ENCODE measurements at regions not wholly inside any gene's neighbourhood (a gene's known extent, or its start where the extent isn't known, plus 50 kb on each side); places are given as distances from the start of the nearest gene placed in this dataset.
"Not testable (repeated sequence)": the region's sequence is repeated elsewhere in the genome, so short reads cannot be mapped to it uniquely, and the experiment has no call there.

DNA sequence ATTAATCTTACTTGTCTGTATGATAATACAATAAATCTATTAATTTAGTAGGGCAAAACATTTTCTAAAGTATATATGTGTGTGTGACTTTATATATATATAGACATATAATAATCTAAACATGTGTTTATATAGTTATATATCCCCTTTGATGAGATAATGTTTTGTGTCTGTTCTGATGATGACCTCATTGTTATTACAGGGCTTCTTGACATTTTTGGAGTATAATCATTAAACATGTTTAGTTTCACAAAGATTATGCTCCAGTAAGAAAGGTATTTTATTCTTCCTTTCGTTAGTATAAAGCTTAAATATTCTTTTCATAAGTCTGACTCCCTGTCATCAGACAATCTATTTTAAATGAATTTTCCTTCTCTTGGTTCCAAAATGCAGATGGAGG is 62.3 kb upstream of the CABCOCO1 start:
- H3K4me3 ChIP-seq (ENCODE audit: low read length) = no peak overlapping the region
- DNase-seq (ENCODE audit: low read depth) = no peak
- TF ChIP-seq, protein P1, sequence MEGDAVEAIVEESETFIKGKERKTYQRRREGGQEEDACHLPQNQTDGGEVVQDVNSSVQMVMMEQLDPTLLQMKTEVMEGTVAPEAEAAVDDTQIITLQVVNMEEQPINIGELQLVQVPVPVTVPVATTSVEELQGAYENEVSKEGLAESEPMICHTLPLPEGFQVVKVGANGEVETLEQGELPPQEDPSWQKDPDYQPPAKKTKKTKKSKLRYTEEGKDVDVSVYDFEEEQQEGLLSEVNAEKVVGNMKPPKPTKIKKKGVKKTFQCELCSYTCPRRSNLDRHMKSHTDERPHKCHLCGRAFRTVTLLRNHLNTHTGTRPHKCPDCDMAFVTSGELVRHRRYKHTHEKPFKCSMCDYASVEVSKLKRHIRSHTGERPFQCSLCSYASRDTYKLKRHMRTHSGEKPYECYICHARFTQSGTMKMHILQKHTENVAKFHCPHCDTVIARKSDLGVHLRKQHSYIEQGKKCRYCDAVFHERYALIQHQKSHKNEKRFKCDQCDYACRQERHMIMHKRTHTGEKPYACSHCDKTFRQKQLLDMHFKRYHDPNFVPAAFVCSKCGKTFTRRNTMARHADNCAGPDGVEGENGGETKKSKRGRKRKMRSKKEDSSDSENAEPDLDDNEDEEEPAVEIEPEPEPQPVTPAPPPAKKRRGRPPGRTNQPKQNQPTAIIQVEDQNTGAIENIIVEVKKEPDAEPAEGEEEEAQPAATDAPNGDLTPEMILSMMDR (conservative IDR thresholded peaks at IDR 0.05; ENCODE audit: low read length) = no peak

GRCh38 chr10:61594430-61594829 is 68.3 kb upstream of the CABCOCO1 start:
- DNase-seq (ENCODE audit: low read depth) = no peak
- no peak overlapping the region for H3K4me3 ChIP-seq (ENCODE audit: low read length)
- TF ChIP-seq, protein P1 (conservative IDR thresholded peaks at IDR 0.05; ENCODE audit: low read length) = no peak

DNA sequence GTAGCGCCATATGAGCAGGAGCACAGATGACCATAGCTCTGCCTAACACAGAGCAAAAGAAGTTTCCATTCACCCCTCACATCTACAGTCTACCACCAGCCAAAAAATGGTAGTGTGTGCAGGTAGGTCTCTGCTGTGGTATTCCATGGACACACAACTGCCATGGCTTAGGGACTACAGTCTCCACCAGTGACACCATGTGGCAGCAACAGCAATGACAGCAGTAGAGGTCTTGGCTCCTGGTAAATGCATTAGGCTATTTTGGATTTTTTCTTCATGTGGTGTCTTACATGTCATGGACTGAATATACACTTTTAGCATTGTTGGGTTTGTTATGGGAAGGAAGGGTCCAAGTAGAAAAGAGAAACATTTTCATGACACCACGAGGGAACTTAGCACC is 70.1 kb upstream of the CABCOCO1 start:
- no peak for DNase-seq (ENCODE audit: low read depth)
- TF ChIP-seq, protein P1 (conservative IDR thresholded peaks at IDR 0.05; ENCODE audit: low read length) = peak; percentile 37

GRCh38 chr10:61589547-61590243 is 73.0 kb upstream of the CABCOCO1 start:
- no peak for DNase-seq (ENCODE audit: low read depth)
- TF ChIP-seq, protein P1 (conservative IDR thresholded peaks at IDR 0.05; ENCODE audit: low read length) = no peak
- H3K4me3 ChIP-seq (ENCODE audit: low read length) = no peak overlapping the region

More for the DNA sequence above, 70.1 kb upstream of the CABCOCO1 start:
- no peak overlapping the region for H3K4me3 ChIP-seq (ENCODE audit: low read length)

DNA sequence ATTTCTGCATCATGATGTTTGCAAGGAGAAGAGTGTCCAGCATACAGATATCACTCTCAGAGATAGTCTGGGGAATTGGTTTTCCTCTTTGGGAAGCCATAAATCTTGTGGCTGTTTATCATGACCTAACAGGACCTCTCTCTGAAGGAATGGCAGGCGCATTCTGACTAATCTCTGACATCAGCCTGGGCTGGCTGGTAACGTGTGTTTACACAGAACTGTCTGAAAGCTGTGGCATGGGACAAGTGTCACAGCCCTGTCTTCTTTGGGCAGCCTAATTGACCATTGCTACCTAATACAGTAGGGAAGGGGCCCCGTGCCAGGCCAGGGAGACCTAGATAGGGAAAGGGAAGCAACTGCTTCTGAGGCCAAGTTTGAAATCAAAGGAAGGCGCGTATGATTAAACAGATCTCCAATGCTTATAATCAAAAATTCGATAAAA is 73.9 kb upstream of the CABCOCO1 start:
- DNase-seq (ENCODE audit: low read depth) = no peak
- no peak overlapping the region for H3K4me3 ChIP-seq (ENCODE audit: low read length)
- TF ChIP-seq, protein P1 (conservative IDR thresholded peaks at IDR 0.05; ENCODE audit: low read length) = no peak

- TF ChIP-seq, protein P1 (conservative IDR thresholded peaks at IDR 0.05; ENCODE audit: low read length) = no peak
- no peak for DNase-seq (ENCODE audit: low read depth)
- H3K4me3 ChIP-seq (ENCODE audit: low read length) = no peak overlapping the region
Observed at GRCh38 chr10:61586829-61587228, 75.9 kb upstream of the CABCOCO1 start.

DNA sequence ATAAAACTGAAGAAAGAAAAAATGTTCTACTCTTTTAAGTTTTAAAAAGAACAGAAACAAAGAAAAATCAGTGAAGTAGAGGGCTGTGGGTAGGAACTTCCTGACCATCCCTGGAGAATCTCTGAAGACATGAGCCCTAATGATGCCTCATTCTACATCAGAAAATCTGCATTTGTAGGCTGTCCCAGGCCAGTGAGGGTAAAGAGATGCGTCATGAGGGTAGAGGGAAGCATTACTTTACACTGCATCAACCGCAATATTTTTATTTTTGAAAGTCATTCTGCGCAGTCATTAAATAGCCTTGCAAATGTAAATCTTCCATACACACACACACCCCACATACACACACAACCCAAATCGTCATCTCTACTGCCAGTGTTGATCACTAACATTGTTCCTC is 82.1 kb upstream of the CABCOCO1 start:
- no peak for DNase-seq (ENCODE audit: low read depth)
- TF ChIP-seq, protein P1 (conservative IDR thresholded peaks at IDR 0.05; ENCODE audit: low read length) = no peak
- no peak overlapping the region for H3K4me3 ChIP-seq (ENCODE audit: low read length)

DNA sequence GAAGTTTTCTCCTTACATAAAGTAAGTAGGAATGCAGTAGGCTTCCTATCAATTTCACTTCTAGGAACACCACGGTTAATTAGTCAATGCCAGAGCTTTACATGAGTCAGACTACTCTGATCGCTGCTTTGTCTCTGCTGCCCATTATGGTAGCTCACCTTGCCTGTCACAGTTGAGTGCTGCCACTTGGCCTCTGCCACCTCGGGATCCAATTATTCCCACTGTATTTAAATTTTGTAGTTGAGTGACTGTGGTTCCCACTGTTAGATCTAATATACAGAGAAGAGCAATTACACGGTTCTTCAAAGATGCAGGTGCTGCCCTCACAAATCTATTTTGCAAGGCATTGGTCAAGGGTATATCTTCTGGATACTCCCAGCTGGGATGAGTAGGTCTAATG is 92.5 kb upstream of the CABCOCO1 start:
- not testable (repeated sequence) for H3K4me3 ChIP-seq (ENCODE audit: low read length); DNase-seq (ENCODE audit: low read depth)

Measured in AG10803 (cell line).